B cell (primary cell): ENCODE measurements at regions not wholly inside any gene's neighbourhood (a gene's known extent, or its start where the extent isn't known, plus 50 kb on each side); places are given as distances from the start of the nearest gene placed in this dataset.

ENCODE experiments used
- CTCF ChIP-seq: fragments of 200-600 bp; IDR thresholded peaks from one replicate; pipeline ENCODE4 v1.8.0; 2022; ENCODE audit warnings: antibody characterized with exemption, mild to moderate bottlenecking
- EZH2 ChIP-seq: IDR thresholded peaks from 2 replicates; pipeline ENCODE4 v1.6.1; 2012; ENCODE audit warnings: borderline replicate concordance, low read depth, mild to moderate bottlenecking, moderate library complexity, low read length; ENCODE audit not compliant: insufficient read depth, poor library complexity, severe bottlenecking

GRCh38 chr5:114716955-114717354 lies 355.1 kb downstream of the KCNN2 start:
- TF ChIP-seq CTCF, result no peak
- no peak for TF ChIP-seq EZH2
